ENCODE measurements at regions not wholly inside any gene's neighbourhood (a gene's known extent, or its start where the extent isn't known, plus 50 kb on each side); places are given as distances from the start of the nearest gene placed in this dataset.

DNA sequence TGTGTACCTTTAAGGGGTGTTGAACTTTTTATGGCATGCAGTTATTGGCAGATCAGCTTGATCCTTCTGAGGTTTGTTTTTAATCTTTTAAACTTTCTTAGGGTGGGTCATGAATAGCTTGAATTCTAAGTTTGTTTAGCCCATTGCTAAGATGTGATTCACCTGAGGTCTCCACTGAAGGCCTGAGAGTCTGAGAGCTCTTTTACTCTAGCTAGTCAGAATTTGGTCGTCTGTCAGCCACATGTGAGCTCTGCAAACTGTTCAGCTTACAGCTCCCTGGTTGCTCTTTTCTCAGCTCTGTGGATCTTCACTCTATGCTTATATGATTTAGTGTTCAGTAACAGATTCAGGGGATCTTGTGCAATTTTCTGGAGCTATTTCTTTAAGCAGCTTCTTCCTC lies 161.3 kb downstream of the ABHD5 start:
- intact Hi-C loops (cut with micrococcal nuclease), result loop anchor here (10.0 kb wide), 2 partner anchors 263 to 307 kb away; no protein-coding TSS in a partner anchor
- no peak overlapping the region for H2AK5ac ChIP-seq (ENCODE audit: low read depth, low read length)
- H2BK20ac ChIP-seq (ENCODE audit: low read depth, low read length), result no peak overlapping the region
- no peak overlapping the region for H4K8ac ChIP-seq (ENCODE audit: low read depth in 2 of 2, low read length in 2 of 2)
- no TSS peak for BruUV-seq (replicated peaks)
- H3K9me3 ChIP-seq (ENCODE audit: control insufficient read depth, insufficient read depth, low read length), result no peaks in the 10 kb centered on the region
- ATAC-seq (ENCODE audit: low read depth) (peak; percentile 50), DNase-seq (peak; percentile 76)
- H2AK9ac ChIP-seq (replicated peaks; ENCODE audit: low read depth, low read length, poor library complexity), result no peak overlapping the region
- no peak overlapping the region for H3K27ac ChIP-seq (ENCODE audit: insufficient read depth, low read length)
- in situ Hi-C loops (cut with MboI; ENCODE audit: low sequenced_read_pairs), result no loop called here
- H3K79me1 ChIP-seq (ENCODE audit: low read depth in 1 of 2, low read length in 2 of 2), result no peaks in the 10 kb centered on the region
- dilution Hi-C loops (cut with HindIII; ENCODE audit: low sequenced_read_pairs, unreplicated experiment), result no loop called here
- TF ChIP-seq CEBPB (IDR thresholded peaks at IDR 0.05; ENCODE audit: low read depth, low read length), result no peak
- TF ChIP-seq MAZ (IDR thresholded peaks at IDR 0.05; ENCODE audit: borderline replicate concordance, low read depth, low read length), result no peak
- TF ChIP-seq NFE2L2 (IDR thresholded peaks at IDR 0.05; ENCODE audit: low read depth, low read length), result no peak
- TF ChIP-seq BHLHE40 (IDR thresholded peaks at IDR 0.05; ENCODE audit: low read depth, low read length), result no peak
- no peak for TF ChIP-seq CHD1 (IDR thresholded peaks at IDR 0.05; ENCODE audit: low read depth, low read length)
- no peak for TF ChIP-seq RCOR1 (IDR thresholded peaks at IDR 0.05; ENCODE audit: insufficient replicate concordance, low read length)
- no peak for TF ChIP-seq SMC3 (IDR thresholded peaks at IDR 0.05; ENCODE audit: low read depth, low read length)
- TF ChIP-seq MXI1 (IDR thresholded peaks at IDR 0.05; ENCODE audit: borderline replicate concordance, low read depth, low read length), result no peak
- TF ChIP-seq MAFK (IDR thresholded peaks at IDR 0.05; ENCODE audit: low read depth, low read length), result no peak
- TF ChIP-seq FOS (IDR thresholded peaks at IDR 0.05; ENCODE audit: low read depth, low read length), result no peak
- no peak for TF ChIP-seq RAD21 (IDR thresholded peaks at IDR 0.05; ENCODE audit: low read length)
- CTCF ChIA-PET, result no interaction called here
- H3K18ac ChIP-seq (ENCODE audit: low read depth, low read length), result no peak overlapping the region
- peaks cover 2% of the 10 kb centered on the region; the same call in 1 of the 2 replicates for H3K27me3 ChIP-seq (ENCODE audit: control insufficient read depth, insufficient read depth, low read length)
- H2AFZ ChIP-seq (replicated peaks; ENCODE audit: low read length, poor library complexity), result no peak overlapping the region
- no peak overlapping the region for H2BK5ac ChIP-seq (ENCODE audit: low read depth, low read length, poor library complexity, severe bottlenecking)
- H2BK120ac ChIP-seq (ENCODE audit: low read depth, low read length), result no peak overlapping the region
- POLR2A ChIA-PET (ENCODE audit: unreplicated experiment), result no interaction called here
- no peaks in the 10 kb centered on the region for H3K36me3 ChIP-seq (ENCODE audit: control insufficient read depth, insufficient read depth, low read length)
- no peaks in the 10 kb centered on the region for H3K9me1 ChIP-seq (ENCODE audit: insufficient read depth, low read length)
- H4K91ac ChIP-seq (ENCODE audit: insufficient read depth, low read depth, low read length), result no peak overlapping the region
- no peak overlapping the region for H3K4me3 ChIP-seq (ENCODE audit: insufficient read depth, low read depth, low read length)
- H3K23ac ChIP-seq (ENCODE audit: low read depth, low read length), result no peak overlapping the region
- H2BK15ac ChIP-seq (ENCODE audit: low read depth, low read length), result no peak overlapping the region
- no peak overlapping the region for H3K4ac ChIP-seq (ENCODE audit: low read depth, low read length)
- H3K4me1 ChIP-seq (ENCODE audit: control insufficient read depth, insufficient read depth, low read length), result peaks cover 3% of the 10 kb centered on the region; the same call in 1 of the 2 replicates
- WGBS, 2 experiments (ENCODE audit: extremely low coverage in 2 of 2, insufficient read length in 1 of 2), result no CpG with 5 or more reads among the region's 1 CpG
- no peak overlapping the region for H3K4me2 ChIP-seq (ENCODE audit: low read depth, low read length)
- no peaks in the 10 kb centered on the region for H4K20me1 ChIP-seq (ENCODE audit: insufficient read depth, low read length)
- H3K14ac ChIP-seq (replicated peaks; ENCODE audit: low read depth, low read length), result no peak overlapping the region
- no peak overlapping the region for H3K9ac ChIP-seq (ENCODE audit: low read depth, low read length)
- no peak overlapping the region for H3K56ac ChIP-seq (ENCODE audit: extremely low read depth, insufficient read depth, low read length)
- H4K5ac ChIP-seq (ENCODE audit: low read depth, low read length), result no peak overlapping the region

Data from IMR-90 (cell line).